Endodermal cell (in vitro differentiated cells): ENCODE measurements at regions not wholly inside any gene's neighbourhood (a gene's known extent, or its start where the extent isn't known, plus 50 kb on each side); places are given as distances from the start of the nearest gene placed in this dataset.

Source experiments
- DNase-seq: peaks from one replicate; pipeline ENCODE4 v3.0.0-alpha.2; 2017
- H3K27ac ChIP-seq: 2 replicates; pipeline ENCODE4 v1.5.1; 2013; ENCODE audit warnings: mild to moderate bottlenecking, low read depth, low read length, moderate library complexity
- H3K27me3 ChIP-seq: 2 replicates; pipeline ENCODE4 v1.6.1; 2013; ENCODE audit warnings: mild to moderate bottlenecking, low read length, moderate library complexity; ENCODE audit not compliant: insufficient read depth, control insufficient read depth, poor library complexity, severe bottlenecking
- H3K36me3 ChIP-seq: 2 replicates; pipeline ENCODE4 v1.7.0; 2013; ENCODE audit warnings: mild to moderate bottlenecking, low read length, moderate library complexity; ENCODE audit not compliant: control insufficient read depth, insufficient read depth
- H3K4me1 ChIP-seq: one replicate; pipeline ENCODE4 v1.7.0; 2013; ENCODE audit warnings: low read length; ENCODE audit not compliant: control insufficient read depth, insufficient read depth
- H3K4me3 ChIP-seq: 2 replicates; pipeline ENCODE4 v1.5.1; 2013; ENCODE audit warnings: mild to moderate bottlenecking, low read length, moderate library complexity
- H3K9ac ChIP-seq: 2 replicates; pipeline ENCODE4 v1.6.1; 2013; ENCODE audit warnings: mild to moderate bottlenecking, low read length, moderate library complexity; ENCODE audit not compliant: poor library complexity, severe bottlenecking; ENCODE audit errors: extremely low read depth
- H3K9me3 ChIP-seq: 2 replicates; pipeline ENCODE4 v1.6.1; 2013; ENCODE audit warnings: mild to moderate bottlenecking, low read length, moderate library complexity; ENCODE audit not compliant: control insufficient read depth
- H3K27ac Mint-ChIP-seq: 2 replicates; pipeline ENCODE4 v1.8.0; 2020; ENCODE audit warnings: mixed read lengths
- H3K27me3 Mint-ChIP-seq: 2 replicates; pipeline ENCODE4 v1.8.0; 2021; ENCODE audit warnings: mild to moderate bottlenecking, mixed read lengths; ENCODE audit not compliant: insufficient read depth
- H3K36me3 Mint-ChIP-seq: 2 replicates; pipeline ENCODE4 v1.8.0; 2020; ENCODE audit warnings: low read depth, mixed read lengths
- H3K4me1 Mint-ChIP-seq: 2 replicates; pipeline ENCODE4 v1.8.0; 2020; ENCODE audit warnings: mixed read lengths
- H3K4me3 Mint-ChIP-seq: 2 replicates; pipeline ENCODE4 v1.8.0; 2020; ENCODE audit warnings: mild to moderate bottlenecking, moderate library complexity, mixed read lengths
- H3K9me3 Mint-ChIP-seq: 2 replicates; pipeline ENCODE4 v1.8.0; 2020; ENCODE audit warnings: mild to moderate bottlenecking, mixed read lengths
- WGBS, 2 experiments: methylation state at CpG; one replicate each; pipeline versions ENCODE4 v1.1.5 to v1.1.7; 2013; ENCODE audit warnings: missing lambda C conversion rate in 2 of 2, mixed read lengths in 1 of 2; ENCODE audit not compliant: insufficient coverage in 1 of 2, insufficient read length in 1 of 2; 5-methylcytosine and 5-hydroxymethylcytosine counted together
- TF ChIP-seq, protein P1 (sequence below): fragments of 200-600 bp; sonication (generic); conservative IDR thresholded peaks from 2 replicates; pipeline ENCODE4 v1.5.0; 2021; ENCODE audit warnings: antibody characterized with exemption, mild to moderate bottlenecking

- H3K27ac ChIP-seq = no peak overlapping the region
- peaks cover 24% of the 10 kb centered on the region for H3K9me3 ChIP-seq
- H3K27ac Mint-ChIP-seq = no peak overlapping the region
- H3K27me3 Mint-ChIP-seq = no peaks in the 10 kb centered on the region
- H3K4me3 Mint-ChIP-seq = no peak overlapping the region
- no peak for DNase-seq
- no peaks in the 10 kb centered on the region for H3K36me3 ChIP-seq
- H3K27me3 ChIP-seq = no peaks in the 10 kb centered on the region
- no peaks in the 10 kb centered on the region for H3K4me1 ChIP-seq
- no peak overlapping the region for H3K4me3 ChIP-seq
- peaks cover 23% of the 10 kb centered on the region for H3K9me3 Mint-ChIP-seq
- TF ChIP-seq, protein P1, sequence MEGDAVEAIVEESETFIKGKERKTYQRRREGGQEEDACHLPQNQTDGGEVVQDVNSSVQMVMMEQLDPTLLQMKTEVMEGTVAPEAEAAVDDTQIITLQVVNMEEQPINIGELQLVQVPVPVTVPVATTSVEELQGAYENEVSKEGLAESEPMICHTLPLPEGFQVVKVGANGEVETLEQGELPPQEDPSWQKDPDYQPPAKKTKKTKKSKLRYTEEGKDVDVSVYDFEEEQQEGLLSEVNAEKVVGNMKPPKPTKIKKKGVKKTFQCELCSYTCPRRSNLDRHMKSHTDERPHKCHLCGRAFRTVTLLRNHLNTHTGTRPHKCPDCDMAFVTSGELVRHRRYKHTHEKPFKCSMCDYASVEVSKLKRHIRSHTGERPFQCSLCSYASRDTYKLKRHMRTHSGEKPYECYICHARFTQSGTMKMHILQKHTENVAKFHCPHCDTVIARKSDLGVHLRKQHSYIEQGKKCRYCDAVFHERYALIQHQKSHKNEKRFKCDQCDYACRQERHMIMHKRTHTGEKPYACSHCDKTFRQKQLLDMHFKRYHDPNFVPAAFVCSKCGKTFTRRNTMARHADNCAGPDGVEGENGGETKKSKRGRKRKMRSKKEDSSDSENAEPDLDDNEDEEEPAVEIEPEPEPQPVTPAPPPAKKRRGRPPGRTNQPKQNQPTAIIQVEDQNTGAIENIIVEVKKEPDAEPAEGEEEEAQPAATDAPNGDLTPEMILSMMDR = no peak
- no peak overlapping the region for H3K9ac ChIP-seq
- peaks cover 2% of the 10 kb centered on the region for H3K4me1 Mint-ChIP-seq
- peaks cover 8% of the 10 kb centered on the region for H3K36me3 Mint-ChIP-seq
These were observed 149.5 kb upstream of the WDFY3 start for GRCh38 chr4:85116008-85116407.

DNA sequence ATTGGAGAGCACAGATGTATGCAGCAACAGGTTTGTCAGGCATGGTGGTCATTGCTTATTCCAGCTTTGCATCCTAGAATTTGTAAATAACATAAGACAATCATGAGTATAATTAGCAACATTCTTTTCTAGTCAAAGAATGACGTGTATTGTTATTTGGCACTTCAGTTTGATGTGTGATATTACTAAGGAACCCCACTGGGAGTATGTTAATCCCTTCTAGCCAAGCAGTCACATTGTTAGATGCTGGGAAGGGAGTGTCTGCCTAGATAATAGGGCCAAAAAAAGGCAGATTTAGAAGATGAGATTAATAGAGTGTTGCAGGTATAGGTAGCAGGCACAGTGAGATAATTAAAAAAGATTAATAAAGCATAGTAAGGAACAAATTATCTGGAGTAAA, 159.2 kb upstream of the WDFY3 start:
- peak overlapping the region; percentile 61 for H3K9ac ChIP-seq
- peaks cover 9% of the 10 kb centered on the region for H3K36me3 Mint-ChIP-seq
- TF ChIP-seq, protein P1 = no peak
- H3K27me3 ChIP-seq = no peaks in the 10 kb centered on the region
- H3K36me3 ChIP-seq = no peaks in the 10 kb centered on the region
- H3K9me3 Mint-ChIP-seq = peaks cover 39% of the 10 kb centered on the region
- H3K4me3 ChIP-seq = peak overlapping the region; percentile 67
- peaks cover 14% of the 10 kb centered on the region for H3K4me1 ChIP-seq
- H3K27ac Mint-ChIP-seq = peak overlapping the region; percentile 64
- 4% methylated on average over 1 of the region's 1 CpG; no CpG with 5 or more reads in 1 of the 2 experiments for WGBS, 2 experiments
- H3K27ac ChIP-seq = no peak overlapping the region
- no peak overlapping the region for H3K4me3 Mint-ChIP-seq
- H3K27me3 Mint-ChIP-seq = no peaks in the 10 kb centered on the region
- H3K4me1 Mint-ChIP-seq = peaks cover 61% of the 10 kb centered on the region
- H3K9me3 ChIP-seq = peaks cover 26% of the 10 kb centered on the region
- no peak for DNase-seq

GRCh38 chr4:85126991-85127591, 160.6 kb upstream of the WDFY3 start:
- Mint-ChIP-seq H3K27ac (peak overlapping the region; percentile 81), H3K4me3 (peak overlapping the region; percentile 9), H3K4me1 (peaks cover 54% of the 10 kb centered on the region), H3K27me3 (peaks cover 2% of the 10 kb centered on the region), H3K9me3 (peaks cover 43% of the 10 kb centered on the region), H3K36me3 (peaks cover 12% of the 10 kb centered on the region)
- TF ChIP-seq, protein P1 = no peak
- no peak for DNase-seq
- Histone ChIP-seq H3K9me3 (peaks cover 28% of the 10 kb centered on the region), H3K36me3 (no peaks in the 10 kb centered on the region), H3K9ac (no peak overlapping the region), H3K27me3 (no peaks in the 10 kb centered on the region), H3K4me1 (peaks cover 14% of the 10 kb centered on the region), H3K4me3 (peak overlapping the region; percentile 44), H3K27ac (no peak overlapping the region)
- 74 to 100% methylated on average over 5 to 6 of the region's 6 CpGs for WGBS, 2 experiments
